ENCODE measurements at regions not wholly inside any gene's neighbourhood (a gene's known extent, or its start where the extent isn't known, plus 50 kb on each side); places are given as distances from the start of the nearest gene placed in this dataset.

DNA sequence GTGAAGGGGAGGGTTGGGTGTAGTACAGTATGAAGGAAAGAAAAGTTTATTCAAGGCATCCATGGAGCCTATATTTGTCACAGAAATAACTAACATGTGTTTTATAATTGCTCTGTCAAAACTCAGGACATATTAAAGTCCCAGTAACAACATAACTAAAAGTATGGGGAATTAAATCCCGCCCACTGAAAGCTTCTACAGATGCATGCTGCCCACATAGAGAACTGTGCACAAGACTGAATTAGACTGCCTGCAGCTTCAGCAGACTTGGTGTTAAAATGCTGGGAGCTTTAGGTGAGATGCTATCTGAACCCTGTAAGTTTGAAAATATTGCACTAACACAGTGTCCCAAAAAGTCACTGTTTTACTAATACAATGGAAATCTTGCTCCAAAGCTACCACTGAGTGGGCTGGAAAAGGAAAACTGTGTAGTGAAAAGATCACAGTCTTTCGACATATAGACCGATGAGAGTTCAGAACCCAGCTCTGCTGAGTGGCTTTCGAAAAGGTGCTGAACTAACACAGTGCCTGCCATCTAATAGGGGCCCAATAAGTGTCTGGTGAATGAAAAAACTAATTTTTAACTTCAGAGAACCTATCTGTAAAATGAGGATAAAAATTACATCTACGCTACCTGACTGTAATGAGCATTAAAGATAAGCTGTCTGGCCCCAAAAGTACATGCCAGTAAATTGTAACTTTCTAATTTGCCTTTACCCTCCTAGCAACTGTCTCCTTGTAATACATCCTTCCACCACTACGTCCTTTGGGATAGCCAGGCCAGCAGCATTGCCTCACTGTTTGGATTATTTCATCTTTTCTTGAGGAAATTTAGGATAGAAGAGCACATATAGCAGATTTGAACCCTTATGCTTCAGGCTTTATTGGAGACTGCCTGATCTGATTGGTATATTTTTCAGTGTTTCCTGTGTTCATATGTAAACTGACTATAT is 237.6 kb downstream of the BCAT1 start:
- Histone ChIP-seq H3K27ac (no peak overlapping the region), H3K36me3 (no peaks in the 10 kb centered on the region), H3K4me3 (no peak overlapping the region), H3K4me1 (peaks cover 0 to 3% (median 0%) of the 10 kb centered on the region in 6 donors), H3K9me3 (no peaks in the 10 kb centered on the region), H3K27me3 (replicated peaks in 1 of 7) (no peaks in the 10 kb centered on the region)
- 85 to 94% (median 91%) methylated on average over 6 of the region's 6 CpGs for WGBS, 5 donors
- DNase-seq, result no peak
- TF ChIP-seq POLR2A (IDR thresholded peaks at IDR 0.05) (no peak), POLR2AphosphoS5 (IDR thresholded peaks at IDR 0.05) (no peak)
- TF ChIP-seq, protein P1, sequence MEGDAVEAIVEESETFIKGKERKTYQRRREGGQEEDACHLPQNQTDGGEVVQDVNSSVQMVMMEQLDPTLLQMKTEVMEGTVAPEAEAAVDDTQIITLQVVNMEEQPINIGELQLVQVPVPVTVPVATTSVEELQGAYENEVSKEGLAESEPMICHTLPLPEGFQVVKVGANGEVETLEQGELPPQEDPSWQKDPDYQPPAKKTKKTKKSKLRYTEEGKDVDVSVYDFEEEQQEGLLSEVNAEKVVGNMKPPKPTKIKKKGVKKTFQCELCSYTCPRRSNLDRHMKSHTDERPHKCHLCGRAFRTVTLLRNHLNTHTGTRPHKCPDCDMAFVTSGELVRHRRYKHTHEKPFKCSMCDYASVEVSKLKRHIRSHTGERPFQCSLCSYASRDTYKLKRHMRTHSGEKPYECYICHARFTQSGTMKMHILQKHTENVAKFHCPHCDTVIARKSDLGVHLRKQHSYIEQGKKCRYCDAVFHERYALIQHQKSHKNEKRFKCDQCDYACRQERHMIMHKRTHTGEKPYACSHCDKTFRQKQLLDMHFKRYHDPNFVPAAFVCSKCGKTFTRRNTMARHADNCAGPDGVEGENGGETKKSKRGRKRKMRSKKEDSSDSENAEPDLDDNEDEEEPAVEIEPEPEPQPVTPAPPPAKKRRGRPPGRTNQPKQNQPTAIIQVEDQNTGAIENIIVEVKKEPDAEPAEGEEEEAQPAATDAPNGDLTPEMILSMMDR (IDR thresholded peaks at IDR 0.05 in 8 of 11, conservative IDR thresholded peaks at IDR 0.05 in 3 of 11), result no peak
- intact Hi-C loops (cut with DNase I; ENCODE audit: low total_unique reads), result no loop called here

DNA sequence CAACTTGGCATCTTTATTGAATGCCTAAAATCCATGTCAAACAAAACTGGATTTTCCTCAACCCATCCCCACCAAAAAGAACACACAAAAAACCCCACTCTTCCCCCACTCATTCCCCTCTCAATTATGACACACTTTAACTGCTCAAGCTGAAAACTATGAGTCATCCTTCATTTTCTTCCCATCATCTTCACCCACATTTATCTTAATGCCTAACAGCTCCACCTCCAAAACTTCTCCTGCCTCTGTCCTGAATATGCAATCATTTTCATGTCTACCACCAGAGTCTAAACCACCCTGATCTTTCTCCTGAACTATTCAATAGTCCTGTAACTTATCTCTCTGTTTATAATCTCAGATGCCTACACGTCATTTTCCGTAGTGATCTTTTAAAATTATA is 239.7 kb downstream of the BCAT1 start:
- DNase-seq, result no peak
- Histone ChIP-seq H3K27me3 (replicated peaks in 1 of 7) (no peaks in the 10 kb centered on the region), H3K36me3 (no peaks in the 10 kb centered on the region), H3K4me3 (no peak overlapping the region), H3K9me3 (no peaks in the 10 kb centered on the region), H3K27ac (no peak overlapping the region), H3K4me1 (peaks cover 4 to 17% (median 11%) of the 10 kb centered on the region in 6 donors)
- TF ChIP-seq POLR2A (IDR thresholded peaks at IDR 0.05) (no peak), POLR2AphosphoS5 (IDR thresholded peaks at IDR 0.05) (no peak)
- TF ChIP-seq, protein P1 (IDR thresholded peaks at IDR 0.05 in 8 of 11, conservative IDR thresholded peaks at IDR 0.05 in 3 of 11), result no peak
- intact Hi-C loops (cut with DNase I; ENCODE audit: low total_unique reads), result no loop called here
- WGBS, 5 donors, result 75 to 88% (median 79%) methylated on average over 2 of the region's 2 CpGs

DNA sequence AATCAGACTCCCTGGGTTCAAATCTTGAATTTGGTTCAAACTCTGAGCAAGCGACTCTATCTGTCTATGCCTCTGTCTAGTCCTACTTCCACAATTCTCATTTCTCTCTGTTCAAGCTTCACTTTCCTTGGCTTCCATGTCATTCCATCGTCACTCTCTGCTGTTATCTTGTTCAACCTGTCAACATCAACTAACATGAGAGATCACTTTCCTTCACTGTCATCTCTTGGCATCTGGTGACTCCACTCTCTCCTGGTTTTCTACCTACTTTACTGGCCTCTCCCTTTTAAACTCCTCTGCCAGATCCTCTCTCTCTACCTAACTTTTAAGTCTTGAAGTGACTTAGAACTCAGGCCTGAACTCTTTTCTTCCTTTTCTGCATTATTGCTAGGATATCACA is 240.2 kb downstream of the BCAT1 start:
- Histone ChIP-seq H3K36me3 (no peaks in the 10 kb centered on the region), H3K4me1 (peaks cover 4 to 17% (median 11%) of the 10 kb centered on the region in 6 donors), H3K27ac (no peak overlapping the region), H3K4me3 (no peak overlapping the region), H3K27me3 (replicated peaks in 1 of 7) (no peaks in the 10 kb centered on the region), H3K9me3 (no peaks in the 10 kb centered on the region)
- TF ChIP-seq POLR2AphosphoS5 (IDR thresholded peaks at IDR 0.05) (no peak), POLR2A (IDR thresholded peaks at IDR 0.05) (no peak)
- TF ChIP-seq, protein P1 (IDR thresholded peaks at IDR 0.05 in 8 of 11, conservative IDR thresholded peaks at IDR 0.05 in 3 of 11), result no peak
- intact Hi-C loops (cut with DNase I; ENCODE audit: low total_unique reads), result no loop called here
- WGBS, 5 donors, result 32 to 69% (median 57%) methylated on average over 2 of the region's 2 CpGs
- DNase-seq, result no peak

DNA sequence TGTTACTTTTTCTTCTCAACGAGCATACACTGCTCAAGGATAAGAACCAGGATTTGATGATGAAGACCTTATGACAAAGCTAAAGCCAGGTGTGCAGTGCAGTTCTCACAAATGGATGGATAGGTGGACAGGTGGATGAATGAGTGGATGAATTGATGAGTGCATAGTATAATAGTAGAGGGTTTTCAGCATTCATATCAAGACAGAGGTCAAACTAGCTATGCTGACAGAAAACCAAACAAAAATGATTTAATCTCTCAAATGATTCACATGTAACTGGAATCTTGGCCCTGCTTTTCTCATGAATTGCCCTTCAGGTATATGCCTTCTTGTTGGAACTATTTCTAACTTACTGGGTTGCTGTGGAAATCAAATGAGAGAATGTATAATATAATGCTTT is 240.9 kb downstream of the BCAT1 start:
- Histone ChIP-seq H3K4me3 (no peak overlapping the region), H3K36me3 (no peaks in the 10 kb centered on the region), H3K27me3 (replicated peaks in 1 of 7) (no peaks in the 10 kb centered on the region), H3K9me3 (no peaks in the 10 kb centered on the region), H3K27ac (no peak overlapping the region), H3K4me1 (peaks cover 4 to 17% (median 11%) of the 10 kb centered on the region in 6 donors)
- DNase-seq, result no peak
- WGBS, 5 donors, result 0 to 61% (median 38%) methylated on average over 1 of the region's 1 CpG
- intact Hi-C loops (cut with DNase I; ENCODE audit: low total_unique reads), result no loop called here
- TF ChIP-seq, protein P1 (IDR thresholded peaks at IDR 0.05 in 8 of 11, conservative IDR thresholded peaks at IDR 0.05 in 3 of 11), result no peak
- TF ChIP-seq POLR2A (IDR thresholded peaks at IDR 0.05), result no peak
- TF ChIP-seq POLR2AphosphoS5 (IDR thresholded peaks at IDR 0.05), result no peak

All from spleen (tissue), 11 donors.